H9 (cell line): ENCODE measurements at regions not wholly inside any gene's neighbourhood (a gene's known extent, or its start where the extent isn't known, plus 50 kb on each side); places are given as distances from the start of the nearest gene placed in this dataset.

Experiments
- DNase-seq: peaks from one replicate; pipeline ENCODE4 v3.0.0-alpha.2; 2017
- H2AFZ ChIP-seq: one replicate; pipeline ENCODE4 v1.6.1; 2013; ENCODE audit warnings: mild to moderate bottlenecking, low read length, control low read depth, moderate library complexity
- H2AK5ac ChIP-seq: 2 replicates; pipeline ENCODE4 v1.6.1; 2013; ENCODE audit warnings: low read length, control low read depth, mixed read lengths; ENCODE audit not compliant: insufficient read length
- H2BK120ac ChIP-seq: one replicate; pipeline ENCODE4 v1.6.1; 2013; ENCODE audit warnings: low read depth, mild to moderate bottlenecking, low read length, control low read depth, inconsistent platforms; ENCODE audit not compliant: poor library complexity, severe bottlenecking
- H2BK12ac ChIP-seq: 2 replicates; pipeline ENCODE4 v1.6.1; 2013; ENCODE audit warnings: low read length, control low read depth, mixed read lengths, low read depth; ENCODE audit not compliant: insufficient read length
- H2BK15ac ChIP-seq: 2 replicates; pipeline ENCODE4 v1.6.1; 2013; ENCODE audit warnings: low read depth, low read length, control low read depth
- H2BK20ac ChIP-seq: one replicate; pipeline ENCODE4 v1.6.1; 2013; ENCODE audit warnings: low read depth, mild to moderate bottlenecking, low read length, control low read depth, inconsistent platforms; ENCODE audit not compliant: poor library complexity, severe bottlenecking
- H2BK5ac ChIP-seq: 2 replicates; pipeline ENCODE4 v1.6.1; 2013; ENCODE audit warnings: low read length, control low read depth, mixed read lengths; ENCODE audit not compliant: insufficient read length
- H3K14ac ChIP-seq: 2 replicates; pipeline ENCODE4 v1.6.1; 2013; ENCODE audit warnings: low read length, control low read depth; ENCODE audit not compliant: insufficient read depth
- H3K18ac ChIP-seq: 2 replicates; pipeline ENCODE4 v1.6.1; 2013; ENCODE audit warnings: low read depth, mild to moderate bottlenecking, mixed read lengths, low read length, control low read depth; ENCODE audit not compliant: insufficient read length
- H3K23ac ChIP-seq: 2 replicates; pipeline ENCODE4 v1.6.1; 2013; ENCODE audit warnings: low read length, control low read depth, mixed read lengths, low read depth; ENCODE audit not compliant: insufficient read length
- H3K23me2 ChIP-seq: 2 replicates; pipeline ENCODE4 v1.6.1; 2013; ENCODE audit warnings: low read depth, mild to moderate bottlenecking, mixed read lengths, low read length, control low read depth; ENCODE audit not compliant: insufficient read length, poor library complexity, severe bottlenecking
- H3K27ac ChIP-seq: 2 replicates; pipeline ENCODE4 v1.5.1; 2013; ENCODE audit warnings: low read length, control low read depth, mixed read lengths, low read depth; ENCODE audit not compliant: insufficient read length
- H3K27me3 ChIP-seq: 2 replicates; pipeline ENCODE4 v1.6.1; 2013; ENCODE audit warnings: low read length, control low read depth, inconsistent platforms; ENCODE audit not compliant: insufficient read depth
- H3K4ac ChIP-seq: 2 replicates; pipeline ENCODE4 v1.6.1; 2013; ENCODE audit warnings: low read depth, mild to moderate bottlenecking, control low read depth, inconsistent platforms, low read length, moderate library complexity
- H3K4me1 ChIP-seq: 2 replicates; pipeline ENCODE4 v1.6.1; 2013; ENCODE audit warnings: low read length, control low read depth, inconsistent platforms; ENCODE audit not compliant: insufficient read depth
- H3K4me2 ChIP-seq: 2 replicates; pipeline ENCODE4 v1.6.1; 2013; ENCODE audit warnings: low read length, control low read depth, mixed read lengths; ENCODE audit not compliant: insufficient read length, insufficient read depth
- H3K56ac ChIP-seq: 2 replicates; pipeline ENCODE4 v1.6.1; 2013; ENCODE audit warnings: low read depth, mild to moderate bottlenecking, mixed read lengths, low read length, control low read depth; ENCODE audit not compliant: insufficient read length
- H3K79me1 ChIP-seq: 2 replicates; pipeline ENCODE4 v1.6.1; 2013; ENCODE audit warnings: low read depth, mild to moderate bottlenecking, moderate library complexity, low read length, control low read depth, inconsistent platforms; ENCODE audit not compliant: insufficient read depth, poor library complexity, severe bottlenecking
- H3K79me2 ChIP-seq: 2 replicates; pipeline ENCODE4 v1.6.1; 2013; ENCODE audit warnings: low read length, control low read depth, inconsistent platforms; ENCODE audit not compliant: insufficient read depth
- H3K9ac ChIP-seq: 2 replicates; pipeline ENCODE4 v1.6.1; 2013; ENCODE audit warnings: low read length, control low read depth, mixed read lengths; ENCODE audit not compliant: insufficient read length; ENCODE audit errors: extremely low read depth
- H3K9me3 ChIP-seq: one replicate; pipeline ENCODE4 v1.6.1; 2013; ENCODE audit warnings: low read depth, low read length, inconsistent platforms; ENCODE audit not compliant: control insufficient read depth
- H3T11ph ChIP-seq: one replicate; pipeline ENCODE4 v1.6.1; 2013; ENCODE audit warnings: mild to moderate bottlenecking, low read length, control low read depth, inconsistent platforms
- H4K20me1 ChIP-seq: one replicate; pipeline ENCODE4 v1.6.1; 2013; ENCODE audit not compliant: control insufficient read depth, insufficient read length, insufficient read depth
- H4K5ac ChIP-seq: 2 replicates; pipeline ENCODE4 v1.6.1; 2013; ENCODE audit warnings: low read depth, mild to moderate bottlenecking, mixed read lengths, low read length, control low read depth; ENCODE audit not compliant: insufficient read length
- H4K8ac ChIP-seq: replicated peaks from 2 replicates; pipeline ENCODE4 v1.6.1; 2013; ENCODE audit warnings: low read length, control low read depth, mixed read lengths, low read depth; ENCODE audit not compliant: insufficient read length
- H4K91ac ChIP-seq: 2 replicates; pipeline ENCODE4 v1.6.1; 2013; ENCODE audit warnings: low read depth, mild to moderate bottlenecking, moderate library complexity, mixed read lengths, low read length, control low read depth; ENCODE audit not compliant: insufficient read length
- H3K27ac Mint-ChIP-seq, 3 experiments: 2 replicates in 2 of 3; 3 replicates in 1 of 3; pipeline ENCODE4 v1.8.0; 2020 to 2021; ENCODE audit warnings: mixed read lengths in 3 of 3, mild to moderate bottlenecking in 1 of 3, moderate library complexity in 1 of 3
- H3K27me3 Mint-ChIP-seq: 2 replicates; pipeline ENCODE4 v1.8.0; 2021; ENCODE audit warnings: low read depth, mild to moderate bottlenecking, moderate library complexity, mixed read lengths
- H3K36me3 Mint-ChIP-seq, 3 experiments: 2 replicates in 2 of 3; 3 replicates in 1 of 3; pipeline ENCODE4 v1.8.0; 2020 to 2021; ENCODE audit warnings: low read depth in 3 of 3, mixed read lengths in 3 of 3; ENCODE audit not compliant: insufficient read depth in 1 of 3
- H3K4me1 Mint-ChIP-seq, 2 experiments: 2 replicates each; pipeline ENCODE4 v1.8.0; 2020; ENCODE audit warnings: mixed read lengths in 2 of 2
- H3K4me3 Mint-ChIP-seq, 2 experiments: 2 replicates in 1 of 2; 3 replicates in 1 of 2; pipeline ENCODE4 v1.8.0; 2020 to 2021; ENCODE audit warnings: mild to moderate bottlenecking in 2 of 2, mixed read lengths in 2 of 2, moderate library complexity in 1 of 2
- H3K9me3 Mint-ChIP-seq, 2 experiments: 2 replicates in 1 of 2; 3 replicates in 1 of 2; pipeline ENCODE4 v1.8.0; 2020; ENCODE audit warnings: mild to moderate bottlenecking in 2 of 2, mixed read lengths in 2 of 2, moderate library complexity in 1 of 2
- WGBS: extraction: QIAGEN DNeasy Blood & Tissue Kit; methylation state at CpG from one replicate; pipeline ENCODE4 v1.1.7; 2013; ENCODE audit warnings: missing lambda C conversion rate, low lambda C conversion rate, mixed read lengths; ENCODE audit not compliant: insufficient read length; ENCODE audit errors: extremely low coverage; 5-methylcytosine and 5-hydroxymethylcytosine counted together
- TF ChIP-seq, protein P1 (sequence below): fragments of 200-600 bp; sonication (generic); conservative IDR thresholded peaks from 3 replicates; pipeline ENCODE4 v1.8.0; 2021; ENCODE audit warnings: antibody characterized with exemption, mild to moderate bottlenecking

- Histone ChIP-seq H3K9ac (no peak overlapping the region), H4K5ac (no peak overlapping the region), H2AFZ (no peak overlapping the region)
These were observed 683.7 kb upstream of the LRRN3 start for GRCh38 chr7:110407242-110407641.

More at GRCh38 chr7:110407242-110407641, 683.7 kb upstream of the LRRN3 start:
- Histone ChIP-seq H3K23me2 (no peaks in the 10 kb centered on the region), H3K27ac (no peak overlapping the region), H4K20me1 (no peaks in the 10 kb centered on the region), H3K27me3 (no peaks in the 10 kb centered on the region), H4K8ac (no peak overlapping the region), H3K56ac (no peak overlapping the region), H2BK5ac (no peak overlapping the region), H3K79me2 (no peaks in the 10 kb centered on the region), H2BK15ac (no peak overlapping the region), H2AK5ac (no peak overlapping the region), H3T11ph (no peak overlapping the region), H3K79me1 (no peaks in the 10 kb centered on the region), H3K14ac (no peak overlapping the region), H3K4ac (no peak overlapping the region), H2BK12ac (no peak overlapping the region), H3K18ac (no peak overlapping the region), H2BK120ac (no peak overlapping the region), H3K9me3 (no peaks in the 10 kb centered on the region), H3K23ac (no peak overlapping the region), H3K4me1 (no peaks in the 10 kb centered on the region), H3K4me2 (no peak overlapping the region), H4K91ac (no peak overlapping the region), H2BK20ac (no peak overlapping the region)
- Mint-ChIP-seq H3K36me3 (no peaks in the 10 kb centered on the region; a peak in 1 of 7 replicates), H3K4me1 (no peaks in the 10 kb centered on the region), H3K4me3 (no peak overlapping the region), H3K9me3 (peaks cover 3 to 6% of the 10 kb centered on the region in 2 experiments; a peak in 3 of 5 replicates), H3K27me3 (no peaks in the 10 kb centered on the region), H3K27ac (no peak overlapping the region)
- TF ChIP-seq, protein P1, sequence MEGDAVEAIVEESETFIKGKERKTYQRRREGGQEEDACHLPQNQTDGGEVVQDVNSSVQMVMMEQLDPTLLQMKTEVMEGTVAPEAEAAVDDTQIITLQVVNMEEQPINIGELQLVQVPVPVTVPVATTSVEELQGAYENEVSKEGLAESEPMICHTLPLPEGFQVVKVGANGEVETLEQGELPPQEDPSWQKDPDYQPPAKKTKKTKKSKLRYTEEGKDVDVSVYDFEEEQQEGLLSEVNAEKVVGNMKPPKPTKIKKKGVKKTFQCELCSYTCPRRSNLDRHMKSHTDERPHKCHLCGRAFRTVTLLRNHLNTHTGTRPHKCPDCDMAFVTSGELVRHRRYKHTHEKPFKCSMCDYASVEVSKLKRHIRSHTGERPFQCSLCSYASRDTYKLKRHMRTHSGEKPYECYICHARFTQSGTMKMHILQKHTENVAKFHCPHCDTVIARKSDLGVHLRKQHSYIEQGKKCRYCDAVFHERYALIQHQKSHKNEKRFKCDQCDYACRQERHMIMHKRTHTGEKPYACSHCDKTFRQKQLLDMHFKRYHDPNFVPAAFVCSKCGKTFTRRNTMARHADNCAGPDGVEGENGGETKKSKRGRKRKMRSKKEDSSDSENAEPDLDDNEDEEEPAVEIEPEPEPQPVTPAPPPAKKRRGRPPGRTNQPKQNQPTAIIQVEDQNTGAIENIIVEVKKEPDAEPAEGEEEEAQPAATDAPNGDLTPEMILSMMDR = no peak
- no peak for DNase-seq
- no CpG with 5 or more reads among the region's 3 CpGs for WGBS
